HG03139 (cell line): ENCODE measurements at regions not wholly inside any gene's neighbourhood (a gene's known extent, or its start where the extent isn't known, plus 50 kb on each side); places are given as distances from the start of the nearest gene placed in this dataset.

Source experiments
- ATAC-seq: cut with Tn5 transposase; IDR thresholded peaks from one replicate; pipeline ENCODE4 v1.9.1; 2021; ENCODE audit not compliant: unreplicated experiment

DNA sequence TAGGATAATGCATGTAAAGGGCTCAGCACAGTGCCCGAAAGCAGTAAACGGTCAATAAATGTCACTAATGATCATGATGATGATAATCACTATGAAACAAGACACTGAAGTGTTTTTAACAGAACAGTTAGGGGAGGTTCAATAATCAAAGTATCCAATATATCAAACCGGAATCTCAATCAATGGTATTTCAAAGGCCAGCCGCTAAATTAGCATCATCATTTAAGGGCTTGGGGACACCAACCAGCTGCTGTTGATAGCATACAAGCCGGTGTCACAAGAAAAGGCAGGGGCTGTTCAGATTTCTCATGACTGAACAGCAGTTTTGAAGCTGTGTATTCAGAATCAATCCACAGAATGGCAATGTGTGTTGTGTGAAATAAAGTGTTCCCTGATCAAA, 316.0 kb upstream of the NPVF start:
- ATAC-seq: no peak

DNA sequence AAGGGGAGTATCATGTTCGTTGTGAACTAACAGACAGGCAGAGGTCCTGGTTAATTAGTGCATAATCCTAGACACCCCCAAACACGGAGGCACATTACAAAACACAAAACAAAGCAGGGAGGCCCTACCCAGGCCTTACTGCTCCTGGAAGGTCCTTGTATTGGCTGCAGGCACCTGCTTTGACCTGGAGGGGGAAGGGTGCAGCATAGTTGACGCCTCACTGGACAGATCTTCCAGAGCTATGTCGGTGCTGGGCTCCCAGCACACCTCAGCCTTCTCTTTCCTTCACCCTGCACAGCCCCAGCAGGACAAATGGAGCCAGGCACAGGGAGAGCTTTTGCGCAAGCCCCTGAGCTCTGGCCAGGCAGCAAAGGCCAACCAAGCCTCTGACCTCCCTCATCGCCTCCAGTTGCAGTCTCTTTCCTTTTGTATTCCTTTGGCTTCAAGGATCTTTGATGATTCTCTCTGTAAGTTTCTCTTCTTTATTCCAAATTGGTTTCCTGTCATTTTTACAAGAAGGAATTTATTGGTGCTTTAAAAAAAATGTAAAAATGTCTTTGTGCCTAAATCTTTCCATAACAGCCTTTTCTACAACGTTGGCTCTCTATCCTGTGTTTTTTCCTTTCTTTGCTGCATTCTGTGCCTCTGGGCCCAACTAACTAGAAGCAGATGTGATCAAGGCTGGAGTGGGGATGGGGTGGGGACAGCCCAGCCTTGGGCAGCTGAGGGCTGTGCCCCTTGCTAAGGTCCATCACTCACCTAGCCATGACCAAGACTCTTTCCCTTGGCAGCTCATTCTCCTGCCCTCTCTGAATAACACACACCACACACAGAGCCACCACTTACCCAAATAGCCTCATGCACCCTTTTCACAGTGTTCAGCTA, 317.1 kb upstream of the NPVF start:
- no peak for ATAC-seq

DNA sequence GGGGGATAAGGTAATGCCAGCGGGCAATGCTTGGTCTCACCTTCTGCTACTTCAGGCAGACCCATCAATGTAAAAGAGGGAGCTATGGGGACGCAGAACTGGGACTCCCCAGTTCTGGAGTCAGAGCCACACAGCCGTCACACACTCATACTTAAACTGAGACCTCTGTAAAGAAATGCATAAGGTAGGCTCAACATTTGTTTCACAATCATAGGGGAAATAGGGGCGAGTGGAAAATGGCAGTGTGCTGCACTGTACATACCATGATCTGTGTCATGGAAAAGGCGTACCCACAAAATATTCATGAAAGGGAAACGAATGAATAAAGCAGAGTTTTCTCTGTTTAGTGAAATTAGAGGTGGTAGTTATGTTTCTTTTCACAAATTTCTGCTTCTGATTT, 318.0 kb upstream of the NPVF start:
- ATAC-seq: no peak

- no peak for ATAC-seq
Observed at GRCh38 chr7:25549271-25549921, 321.1 kb upstream of the NPVF start.

GRCh38 chr7:25550149-25550548, 321.9 kb upstream of the NPVF start:
- no peak for ATAC-seq

GRCh38 chr7:25552998-25553397, 324.7 kb upstream of the NPVF start:
- no peak for ATAC-seq

- ATAC-seq: no peak
Observed at GRCh38 chr7:25553580-25554291, 325.4 kb upstream of the NPVF start.

GRCh38 chr7:25557379-25557917, 329.2 kb upstream of the NPVF start:
- no peak for ATAC-seq

- ATAC-seq: no peak
Observed at GRCh38 chr7:25557930-25558329, 329.6 kb upstream of the NPVF start.

- ATAC-seq: no peak
Observed at GRCh38 chr7:25558605-25559004, 330.3 kb upstream of the NPVF start.

GRCh38 chr7:25559581-25560367, 331.5 kb upstream of the NPVF start:
- ATAC-seq: no peak

GRCh38 chr7:25562673-25563182, 334.4 kb upstream of the NPVF start:
- no peak for ATAC-seq

DNA sequence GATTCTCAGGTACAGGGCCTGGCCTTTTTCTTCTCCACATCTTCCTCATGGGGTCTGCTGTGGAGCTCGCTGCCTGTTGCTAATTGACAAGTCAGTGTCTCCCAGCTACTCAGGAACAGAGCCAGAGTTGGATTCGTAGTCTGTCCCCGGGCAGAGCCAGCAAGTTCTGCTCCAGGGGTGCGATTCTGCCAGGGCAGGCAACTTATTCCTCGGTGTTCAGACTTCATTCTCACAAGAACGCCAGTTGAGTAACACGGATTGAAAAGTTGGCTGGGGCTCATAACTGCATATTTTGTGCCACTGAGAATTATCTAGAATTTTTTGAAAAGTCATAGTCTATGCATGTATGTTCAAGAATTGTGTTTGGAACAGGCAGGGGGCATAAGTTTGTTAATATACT, 336.7 kb upstream of the NPVF start:
- no peak for ATAC-seq

DNA sequence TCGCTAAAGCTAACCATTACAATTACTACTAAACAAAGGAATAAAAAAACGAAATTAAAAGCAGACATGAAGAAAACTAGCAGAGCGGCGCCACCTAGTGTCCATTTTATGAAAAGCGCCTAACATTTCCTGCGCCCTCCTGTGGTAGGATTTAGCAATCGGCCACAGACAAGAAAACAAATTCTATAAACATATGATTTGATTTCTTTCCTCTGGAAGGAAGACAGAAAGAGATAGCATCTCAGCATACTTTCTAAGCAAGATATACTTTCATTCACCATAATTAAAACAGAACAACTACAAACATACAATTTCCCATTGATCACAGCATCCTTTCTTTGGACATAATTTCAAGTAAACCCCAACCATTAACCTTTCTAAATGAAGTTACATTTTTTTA, 337.7 kb upstream of the NPVF start:
- no peak for ATAC-seq

- no peak for ATAC-seq
Observed at GRCh38 chr7:25567430-25567829, 339.1 kb upstream of the NPVF start.

- no peak for ATAC-seq
Observed at GRCh38 chr7:25569765-25570164, 341.5 kb upstream of the NPVF start.

DNA sequence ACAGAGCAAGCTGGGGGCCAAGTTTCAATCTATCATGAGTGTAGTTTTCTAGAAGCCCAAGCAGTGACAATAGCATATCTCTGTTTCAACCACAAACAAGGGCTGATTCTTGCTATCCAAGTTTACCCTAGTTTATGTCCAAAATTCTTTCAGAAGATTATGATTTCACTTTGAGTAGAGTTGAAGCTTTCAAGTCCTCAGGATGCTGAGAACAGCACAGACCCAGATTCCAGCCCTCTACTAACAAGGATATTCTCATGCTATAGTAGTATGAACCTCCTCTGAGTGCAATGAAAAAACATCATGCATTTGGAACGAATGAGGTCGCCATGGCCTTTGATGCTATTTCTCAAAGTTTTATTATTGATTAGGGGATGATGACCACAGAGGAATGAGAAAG, 344.1 kb upstream of the NPVF start:
- ATAC-seq: no peak

DNA sequence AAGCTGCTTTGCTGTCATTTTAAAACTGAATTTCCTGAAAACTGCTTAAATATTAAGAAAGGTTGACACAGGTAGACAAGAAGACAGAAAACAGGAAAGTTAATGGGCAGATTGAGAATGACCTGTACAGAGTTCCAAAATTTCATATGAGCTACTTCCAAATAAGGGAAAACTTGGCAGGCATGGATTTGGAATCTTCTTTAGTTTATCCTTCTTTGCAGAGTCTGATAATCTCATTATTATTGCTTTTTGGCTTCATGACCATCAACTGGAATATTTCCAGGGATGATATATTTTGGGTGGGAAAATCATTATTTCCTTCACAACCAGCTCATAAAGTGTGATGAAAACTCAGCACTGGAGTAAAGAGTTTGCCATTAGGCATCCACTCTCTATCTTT, 346.5 kb upstream of the NPVF start:
- no peak for ATAC-seq

GRCh38 chr7:25575634-25576033, 347.3 kb upstream of the NPVF start:
- no peak for ATAC-seq

DNA sequence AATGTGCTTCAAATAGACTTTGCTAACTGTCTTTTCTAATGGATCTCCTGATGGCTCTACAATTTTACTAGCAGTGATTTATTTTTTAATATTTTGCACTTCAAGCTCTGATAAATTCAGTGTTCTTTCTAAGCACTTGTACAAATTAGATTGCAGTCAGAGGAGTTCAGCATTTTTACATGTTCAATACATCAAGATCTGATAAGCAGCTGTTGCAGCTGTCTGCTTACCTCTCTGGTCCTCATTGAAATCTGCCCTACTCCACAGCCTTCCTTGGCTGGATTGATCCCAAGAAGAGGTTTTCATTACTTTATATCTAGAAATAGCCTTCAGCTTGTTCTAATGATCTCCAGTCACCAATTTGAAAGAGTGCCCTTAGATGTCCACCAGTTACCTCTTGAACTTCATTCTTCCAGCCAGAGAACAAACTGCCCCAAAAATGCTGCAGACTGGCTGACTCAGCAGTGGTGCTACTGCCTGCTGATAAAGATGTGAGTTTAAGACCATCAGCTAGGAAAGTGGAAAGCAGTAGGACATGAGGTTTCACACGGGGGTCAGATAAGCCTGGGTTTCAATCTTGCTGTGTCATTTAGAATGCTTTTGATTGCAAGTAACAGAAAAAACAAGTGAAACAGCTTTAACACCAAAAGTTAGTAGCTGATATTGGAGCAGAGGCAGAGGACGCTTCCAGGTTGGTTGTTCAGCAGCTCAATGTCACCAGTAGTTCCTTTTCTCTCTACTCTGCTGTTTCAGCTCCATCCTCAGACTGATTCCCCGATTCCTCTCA, 350.9 kb upstream of the NPVF start:
- no peak for ATAC-seq
